Right forelimb (tissue), 1 donor: ENCODE measurements at regions not wholly inside any gene's neighbourhood (a gene's known extent, or its start where the extent isn't known, plus 50 kb on each side); places are given as distances from the start of the nearest gene placed in this dataset.
A peak's percentile ranks its signal among the peaks of the same experiment; 100 is the strongest.

ENCODE experiments used
- DNase-seq: peaks from one replicate; pipeline ENCODE4 v3.0.0-alpha.2; 2018

GRCh38 chr15:91694131-91694830 lies 159.2 kb upstream of the SLCO3A1 start:
- peak; percentile 62 for DNase-seq

GRCh38 chr15:91694831-91695210 lies 158.7 kb upstream of the SLCO3A1 start:
- peak; percentile 80 for DNase-seq

- no peak for DNase-seq
Observed at GRCh38 chr15:91695799-91696198, 157.7 kb upstream of the SLCO3A1 start.

- no peak for DNase-seq
Observed at GRCh38 chr15:91696981-91697380, 156.5 kb upstream of the SLCO3A1 start.

GRCh38 chr15:91698241-91698640 lies 155.3 kb upstream of the SLCO3A1 start:
- no peak for DNase-seq

GRCh38 chr15:91699741-91700140 lies 153.8 kb upstream of the SLCO3A1 start:
- DNase-seq: no peak

GRCh38 chr15:91703274-91703673 lies 150.2 kb upstream of the SLCO3A1 start:
- no peak for DNase-seq

- no peak for DNase-seq
Observed at GRCh38 chr15:91704343-91704742, 149.2 kb upstream of the SLCO3A1 start.

GRCh38 chr15:91706322-91707032 lies 147.0 kb upstream of the SLCO3A1 start:
- DNase-seq: peak; percentile 64

- no peak for DNase-seq
Observed at GRCh38 chr15:91710080-91710698, 143.3 kb upstream of the SLCO3A1 start.

GRCh38 chr15:91711384-91712033 lies 142.0 kb upstream of the SLCO3A1 start:
- DNase-seq: no peak

- no peak for DNase-seq
Observed at GRCh38 chr15:91712286-91712685, 141.2 kb upstream of the SLCO3A1 start.

- no peak for DNase-seq
Observed at GRCh38 chr15:91716536-91716935, 137.0 kb upstream of the SLCO3A1 start.

- no peak for DNase-seq
Observed at GRCh38 chr15:91717811-91718210, 135.7 kb upstream of the SLCO3A1 start.

- DNase-seq: no peak
Observed at GRCh38 chr15:91723959-91724358, 129.5 kb upstream of the SLCO3A1 start.

GRCh38 chr15:91733661-91734060 lies 119.8 kb upstream of the SLCO3A1 start:
- no peak for DNase-seq

- no peak for DNase-seq
Observed at GRCh38 chr15:91737151-91737818, 116.2 kb upstream of the SLCO3A1 start.

GRCh38 chr15:91741986-91742385 lies 111.5 kb upstream of the SLCO3A1 start:
- DNase-seq: no peak

GRCh38 chr15:91751611-91752010 lies 101.9 kb upstream of the SLCO3A1 start:
- DNase-seq: no peak

GRCh38 chr15:91752081-91752785 lies 101.3 kb upstream of the SLCO3A1 start:
- DNase-seq: no peak

GRCh38 chr15:91759560-91759959 lies 93.9 kb upstream of the SLCO3A1 start:
- DNase-seq: no peak

- no peak for DNase-seq
Observed at GRCh38 chr15:91765660-91766059, 87.8 kb upstream of the SLCO3A1 start.
